ENCODE measurements at regions not wholly inside any gene's neighbourhood (a gene's known extent, or its start where the extent isn't known, plus 50 kb on each side); places are given as distances from the start of the nearest gene placed in this dataset.
A peak's percentile ranks its signal among the peaks of the same experiment; 100 is the strongest.

DNA sequence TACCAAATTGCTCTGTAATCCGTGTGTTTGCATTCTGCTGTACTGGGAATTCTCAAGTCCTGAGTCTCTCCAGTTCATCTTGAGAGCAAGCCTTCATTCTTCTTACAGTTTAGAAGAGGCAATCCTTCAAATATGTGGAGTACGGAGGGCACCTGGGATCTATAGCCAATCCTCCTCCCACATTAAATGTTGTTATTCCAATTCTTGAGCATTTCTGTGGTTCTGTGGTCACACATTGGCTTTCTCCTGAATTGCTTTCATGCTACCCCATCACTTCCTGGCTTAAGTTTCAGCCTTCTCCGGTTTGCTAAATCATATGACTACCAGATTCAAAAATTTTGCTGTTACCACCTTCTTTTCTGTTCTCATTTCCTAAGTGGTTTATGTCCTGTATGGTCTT is 611.1 kb downstream of the PCDH19 start:
- no peak overlapping the region for H3K4me3 ChIP-seq (ENCODE audit: low read depth, low read length)
- TF ChIP-seq, protein P1, sequence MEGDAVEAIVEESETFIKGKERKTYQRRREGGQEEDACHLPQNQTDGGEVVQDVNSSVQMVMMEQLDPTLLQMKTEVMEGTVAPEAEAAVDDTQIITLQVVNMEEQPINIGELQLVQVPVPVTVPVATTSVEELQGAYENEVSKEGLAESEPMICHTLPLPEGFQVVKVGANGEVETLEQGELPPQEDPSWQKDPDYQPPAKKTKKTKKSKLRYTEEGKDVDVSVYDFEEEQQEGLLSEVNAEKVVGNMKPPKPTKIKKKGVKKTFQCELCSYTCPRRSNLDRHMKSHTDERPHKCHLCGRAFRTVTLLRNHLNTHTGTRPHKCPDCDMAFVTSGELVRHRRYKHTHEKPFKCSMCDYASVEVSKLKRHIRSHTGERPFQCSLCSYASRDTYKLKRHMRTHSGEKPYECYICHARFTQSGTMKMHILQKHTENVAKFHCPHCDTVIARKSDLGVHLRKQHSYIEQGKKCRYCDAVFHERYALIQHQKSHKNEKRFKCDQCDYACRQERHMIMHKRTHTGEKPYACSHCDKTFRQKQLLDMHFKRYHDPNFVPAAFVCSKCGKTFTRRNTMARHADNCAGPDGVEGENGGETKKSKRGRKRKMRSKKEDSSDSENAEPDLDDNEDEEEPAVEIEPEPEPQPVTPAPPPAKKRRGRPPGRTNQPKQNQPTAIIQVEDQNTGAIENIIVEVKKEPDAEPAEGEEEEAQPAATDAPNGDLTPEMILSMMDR (IDR thresholded peaks at IDR 0.05; ENCODE audit: borderline replicate concordance, insufficient read depth, low read depth, low read length): no peak

DNA sequence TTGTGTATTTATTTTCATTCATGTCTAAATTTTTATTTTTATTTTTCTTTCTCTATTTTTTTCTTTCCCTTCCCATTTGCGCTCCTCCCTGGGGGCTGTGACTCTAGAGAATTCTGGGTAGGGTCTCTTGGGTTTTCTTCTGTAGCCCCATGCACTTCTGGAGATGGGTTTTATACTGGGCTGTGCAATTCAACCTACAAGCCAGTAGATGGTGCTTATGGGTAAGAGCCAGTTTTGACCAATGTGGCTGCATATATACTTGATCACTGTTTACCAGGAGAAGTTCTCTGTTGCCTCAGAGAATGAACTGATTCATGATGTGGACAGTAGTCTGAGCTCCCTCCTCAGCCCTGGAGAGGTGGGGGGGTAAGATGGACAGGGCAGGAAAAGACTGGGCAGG is 614.6 kb downstream of the PCDH19 start:
- no peak overlapping the region for H3K4me3 ChIP-seq (ENCODE audit: low read depth, low read length)
- TF ChIP-seq, protein P1 (IDR thresholded peaks at IDR 0.05; ENCODE audit: borderline replicate concordance, insufficient read depth, low read depth, low read length): 0 out of 2 replicates have a peak, but pooled peaks have one; percentile 22

- TF ChIP-seq, protein P1 (IDR thresholded peaks at IDR 0.05; ENCODE audit: borderline replicate concordance, insufficient read depth, low read depth, low read length): no peak
- no peak overlapping the region for H3K4me3 ChIP-seq (ENCODE audit: low read depth, low read length)
Observed at GRCh38 chrX:99782516-99783040, 627.5 kb downstream of the PCDH19 start.

DNA sequence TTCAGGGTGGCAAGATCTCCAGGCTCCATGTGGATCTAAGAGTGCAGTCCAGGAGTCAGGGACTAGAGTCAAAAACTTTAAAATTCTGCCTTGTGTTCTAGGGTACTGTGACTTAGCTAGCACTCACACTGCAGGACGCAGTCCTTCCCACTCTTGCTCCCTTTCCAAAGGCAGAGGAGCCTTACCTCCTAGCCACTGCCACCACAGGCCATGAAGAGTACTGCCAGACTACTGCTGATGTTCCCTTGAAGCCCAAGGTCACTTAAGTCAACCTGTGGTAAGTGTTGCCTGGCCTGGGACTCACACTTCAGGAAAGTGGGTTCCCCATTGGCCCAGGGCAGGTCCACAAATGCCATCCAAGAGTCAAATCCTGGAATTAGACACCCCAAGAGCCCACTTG is 632.2 kb downstream of the PCDH19 start:
- TF ChIP-seq, protein P1 (IDR thresholded peaks at IDR 0.05; ENCODE audit: borderline replicate concordance, insufficient read depth, low read depth, low read length): no peak
- no peak overlapping the region for H3K4me3 ChIP-seq (ENCODE audit: low read depth, low read length)

- TF ChIP-seq, protein P1 (IDR thresholded peaks at IDR 0.05; ENCODE audit: borderline replicate concordance, insufficient read depth, low read depth, low read length): no peak
- H3K4me3 ChIP-seq (ENCODE audit: low read depth, low read length): no peak overlapping the region
Observed at GRCh38 chrX:99761731-99762130, 648.3 kb downstream of the PCDH19 start.

GRCh38 chrX:99752776-99753175 is 657.3 kb downstream of the PCDH19 start:
- TF ChIP-seq, protein P1 (IDR thresholded peaks at IDR 0.05; ENCODE audit: borderline replicate concordance, insufficient read depth, low read depth, low read length): no peak
- no peak overlapping the region for H3K4me3 ChIP-seq (ENCODE audit: low read depth, low read length)

DNA sequence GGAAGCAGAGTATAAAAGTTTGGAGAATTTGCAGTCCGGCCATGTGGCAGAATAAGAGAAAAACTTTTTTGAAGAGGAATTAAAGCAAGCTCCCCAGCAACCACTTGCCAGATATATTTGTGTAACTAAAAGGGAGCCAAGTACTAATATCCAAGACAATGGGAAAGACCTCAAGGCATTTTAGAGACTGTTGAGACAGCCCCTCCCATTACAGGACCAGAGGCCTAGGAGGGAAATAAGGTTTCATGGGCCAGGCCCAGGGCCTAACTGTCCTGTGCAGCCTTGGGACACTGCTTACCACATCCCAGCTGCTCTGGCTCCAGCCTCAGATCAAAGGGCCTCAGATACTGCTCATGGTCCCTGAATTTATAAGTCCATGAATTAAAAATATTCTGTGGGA is 659.4 kb downstream of the PCDH19 start:
- H3K4me3 ChIP-seq (ENCODE audit: low read depth, low read length): no peak overlapping the region
- TF ChIP-seq, protein P1 (IDR thresholded peaks at IDR 0.05; ENCODE audit: borderline replicate concordance, insufficient read depth, low read depth, low read length): no peak

All from GM12875 (cell line).